IMR-90 (cell line): ENCODE measurements at regions not wholly inside any gene's neighbourhood (a gene's known extent, or its start where the extent isn't known, plus 50 kb on each side); places are given as distances from the start of the nearest gene placed in this dataset.

Source experiments
- ATAC-seq: fragments of 200-7000 bp; cut with Tn5 transposase; 2 replicates; pipeline ENCODE4 v1.9.1; 2020; ENCODE audit warnings: low read depth, mild to moderate bottlenecking, moderate library complexity
- BruUV-seq: library from RNA; stranded (reverse); fragments of 400-500 nt; replicated peaks from 2 replicates; lab custom pipeline; 2021; lab: Mats Ljungman, UMichigan
- CTCF ChIA-PET: fragments of 300-600 bp; formaldehyde crosslinking; extraction: SDS; loops from one replicate; lab custom pipeline; 2021; ENCODE audit warnings: antibody characterized with exemption; lab: Yijun Ruan, JAX
- POLR2A ChIA-PET: fragments of 300-600 bp; sonication (Branson Sonifier 250); formaldehyde crosslinking; loops from one replicate; lab custom pipeline; 2022; ENCODE audit warnings: antibody characterized with exemption; ENCODE audit not compliant: unreplicated experiment; lab: Charles Lee
- DNase-seq: peaks from one replicate; pipeline ENCODE4 v3.0.0; 2013
- H2AFZ ChIP-seq: replicated peaks from 2 replicates; pipeline ENCODE3; 2013; ENCODE audit warnings: low read length, mild to moderate bottlenecking; ENCODE audit not compliant: poor library complexity
- H2AK5ac ChIP-seq: 2 replicates; pipeline ENCODE4 v1.6.1; 2013; ENCODE audit warnings: low read depth, low read length, inconsistent platforms
- H2AK9ac ChIP-seq: replicated peaks from 2 replicates; pipeline ENCODE3; 2013; ENCODE audit warnings: mild to moderate bottlenecking, low read depth, low read length, moderate library complexity; ENCODE audit not compliant: poor library complexity
- H2BK120ac ChIP-seq: 2 replicates; pipeline ENCODE4 v1.6.1; 2013; ENCODE audit warnings: low read depth, low read length, inconsistent platforms
- H2BK15ac ChIP-seq: 3 replicates; pipeline ENCODE4 v1.6.1; 2013; ENCODE audit warnings: low read depth, low read length, inconsistent platforms
- H2BK20ac ChIP-seq: 2 replicates; pipeline ENCODE4 v1.6.1; 2013; ENCODE audit warnings: low read depth, mild to moderate bottlenecking, inconsistent platforms, low read length, moderate library complexity
- H2BK5ac ChIP-seq: 2 replicates; pipeline ENCODE4 v1.6.1; 2013; ENCODE audit warnings: mild to moderate bottlenecking, low read depth, low read length, inconsistent platforms; ENCODE audit not compliant: poor library complexity, severe bottlenecking
- H3K14ac ChIP-seq: replicated peaks from 2 replicates; pipeline ENCODE4 v1.6.1; 2013; ENCODE audit warnings: low read depth, low read length, inconsistent platforms
- H3K18ac ChIP-seq: 2 replicates; pipeline ENCODE4 v1.6.1; 2013; ENCODE audit warnings: low read depth, low read length, control low read depth
- H3K23ac ChIP-seq: 2 replicates; pipeline ENCODE4 v1.6.1; 2013; ENCODE audit warnings: low read depth, low read length, inconsistent platforms
- H3K27ac ChIP-seq: 2 replicates; pipeline ENCODE4 v1.5.1; 2013; ENCODE audit warnings: mild to moderate bottlenecking, control low read depth, low read length; ENCODE audit not compliant: insufficient read depth
- H3K27me3 ChIP-seq: 2 replicates; pipeline ENCODE4 v1.6.1; 2013; ENCODE audit warnings: low read length; ENCODE audit not compliant: control insufficient read depth, insufficient read depth
- H3K36me3 ChIP-seq: 2 replicates; pipeline ENCODE4 v1.6.1; 2013; ENCODE audit warnings: low read length, mixed read lengths; ENCODE audit not compliant: control insufficient read depth, insufficient read depth
- H3K4ac ChIP-seq: 2 replicates; pipeline ENCODE4 v1.6.1; 2013; ENCODE audit warnings: low read depth, low read length, inconsistent platforms
- H3K4me1 ChIP-seq: 2 replicates; pipeline ENCODE4 v1.6.1; 2013; ENCODE audit warnings: low read length, mixed read lengths; ENCODE audit not compliant: control insufficient read depth, insufficient read depth
- H3K4me2 ChIP-seq: 2 replicates; pipeline ENCODE4 v1.6.1; 2013; ENCODE audit warnings: low read depth, mild to moderate bottlenecking, control low read depth, low read length, moderate library complexity
- H3K4me3 ChIP-seq: 2 replicates; pipeline ENCODE4 v1.5.1; 2013; ENCODE audit warnings: low read depth, mild to moderate bottlenecking, control low read depth, low read length, moderate library complexity; ENCODE audit not compliant: insufficient read depth
- H3K56ac ChIP-seq: 2 replicates; pipeline ENCODE4 v1.6.1; 2013; ENCODE audit warnings: low read length, inconsistent platforms; ENCODE audit not compliant: insufficient read depth; ENCODE audit errors: extremely low read depth
- H3K79me1 ChIP-seq, 2 experiments: 2 replicates each; pipeline ENCODE4 v1.6.1; 2013; ENCODE audit warnings: low read length in 2 of 2, inconsistent platforms in 1 of 2, low read depth in 1 of 2
- H3K9ac ChIP-seq: 2 replicates; pipeline ENCODE4 v1.6.1; 2013; ENCODE audit warnings: low read depth, low read length, control low read depth
- H3K9me1 ChIP-seq: 2 replicates; pipeline ENCODE4 v1.6.1; 2013; ENCODE audit warnings: low read length, inconsistent platforms; ENCODE audit not compliant: insufficient read depth
- H3K9me3 ChIP-seq: 2 replicates; pipeline ENCODE4 v1.6.1; 2013; ENCODE audit warnings: low read length; ENCODE audit not compliant: control insufficient read depth, insufficient read depth
- H4K20me1 ChIP-seq: 2 replicates; pipeline ENCODE4 v1.6.1; 2013; ENCODE audit warnings: low read length, inconsistent platforms; ENCODE audit not compliant: insufficient read depth
- H4K5ac ChIP-seq: 2 replicates; pipeline ENCODE4 v1.6.1; 2013; ENCODE audit warnings: mild to moderate bottlenecking, low read depth, low read length, control low read depth
- H4K8ac ChIP-seq, 2 experiments: 2 replicates each; pipeline ENCODE4 v1.6.1; 2013; ENCODE audit warnings: low read depth in 2 of 2, low read length in 2 of 2, control low read depth in 1 of 2, inconsistent platforms in 1 of 2
- H4K91ac ChIP-seq: 2 replicates; pipeline ENCODE4 v1.6.1; 2013; ENCODE audit warnings: low read depth, low read length, inconsistent platforms; ENCODE audit not compliant: insufficient read depth
- BHLHE40 ChIP-seq: fragments of 150-350 bp; IDR thresholded peaks from 2 replicates; pipeline ENCODE4 v1.6.1; 2016; ENCODE audit warnings: mild to moderate bottlenecking, low read depth, low read length
- FOS ChIP-seq: fragments of 150-350 bp; IDR thresholded peaks from 2 replicates; pipeline ENCODE4 v1.6.1; 2016; ENCODE audit warnings: low read depth, low read length
- MXI1 ChIP-seq: IDR thresholded peaks from 2 replicates; pipeline ENCODE4 v1.6.1; 2012; ENCODE audit warnings: low read depth, mild to moderate bottlenecking, low read length, moderate library complexity, borderline replicate concordance
- POLR2A ChIP-seq: IDR thresholded peaks from 2 replicates; pipeline ENCODE4 v1.6.1; 2012; ENCODE audit warnings: mild to moderate bottlenecking, low read depth, low read length
- RFX5 ChIP-seq: IDR thresholded peaks from 2 replicates; pipeline ENCODE4 v1.8.0; 2012; ENCODE audit warnings: low read depth, mild to moderate bottlenecking, low read length, moderate library complexity
- WGBS, 2 experiments: methylation state at CpG; one replicate each; pipeline versions ENCODE4 v1.1.5 to v1.1.7; 2013; ENCODE audit warnings: missing lambda C conversion rate in 2 of 2; ENCODE audit not compliant: insufficient read length in 1 of 2; ENCODE audit errors: extremely low coverage in 2 of 2; 5-methylcytosine and 5-hydroxymethylcytosine counted together
- dilution Hi-C: fragments of 300-500 bp; cut with HindIII; formaldehyde crosslinking; loops from one replicate; pipeline ENCODE4 v1.14.3; 2018; ENCODE audit warnings: low sequenced_read_pairs; ENCODE audit not compliant: unreplicated experiment
- in situ Hi-C: fragments of 300-500 bp; cut with MboI; formaldehyde crosslinking; loops from 3 replicates; pipeline ENCODE4 v1.14.3; 2019; ENCODE audit warnings: low sequenced_read_pairs, inconsistent platforms, mixed read lengths
- intact Hi-C: fragments of 100-400 bp; cut with micrococcal nuclease; formaldehyde crosslinking; loops from 2 replicates; pipeline ENCODE4 v1.10.0; 2022

GRCh38 chr6:154899824-154900463 lies 95.2 kb upstream of the TIAM2 start:
- in situ Hi-C loops: no loop called here
- dilution Hi-C loops: no loop called here
- Histone ChIP-seq H3K18ac (no peak overlapping the region), H4K20me1 (no peaks in the 10 kb centered on the region), H2AFZ (no peak overlapping the region), H4K91ac (no peak overlapping the region), H2AK5ac (no peak overlapping the region), H3K79me1 (peaks cover 3 to 26% of the 10 kb centered on the region in 2 experiments; a peak in 3 of 4 replicates), H2AK9ac (no peak overlapping the region), H4K8ac (no peak overlapping the region), H3K23ac (no peak overlapping the region), H2BK120ac (no peak overlapping the region), H3K4me2 (no peak overlapping the region), H3K14ac (no peak overlapping the region), H3K27ac (no peak overlapping the region), H2BK15ac (no peak overlapping the region), H3K9ac (no peak overlapping the region), H2BK5ac (no peak overlapping the region), H3K56ac (no peak overlapping the region), H3K36me3 (peaks cover 2% of the 10 kb centered on the region; the same call in 1 of the 2 replicates), H3K9me1 (peaks cover 15% of the 10 kb centered on the region; the same call in 1 of the 2 replicates), H3K9me3 (no peaks in the 10 kb centered on the region), H3K4me1 (peaks cover 5% of the 10 kb centered on the region; the same call in 1 of the 2 replicates), H3K27me3 (no peaks in the 10 kb centered on the region), H3K4ac (no peak overlapping the region), H2BK20ac (no peak overlapping the region), H3K4me3 (no peak overlapping the region), H4K5ac (no peak overlapping the region)
- ChIA-PET CTCF (interaction anchor here (0.8 kb wide), 1 partner anchor 22 kb away, joined by 8 read pairs; no protein-coding TSS in a partner anchor), POLR2A (no interaction called here)
- intact Hi-C loops: no loop called here
- no peak for DNase-seq
- no peak for ATAC-seq
- BruUV-seq: no TSS peak
- TF ChIP-seq FOS: no peak
- TF ChIP-seq POLR2A: no peak
- TF ChIP-seq MXI1: no peak
- no peak for TF ChIP-seq BHLHE40
- TF ChIP-seq RFX5: no peak
- 90% methylated on average over 4 of the region's 10 CpGs; no CpG with 5 or more reads in 1 of the 2 experiments for WGBS, 2 experiments
